ENCODE measurements at regions not wholly inside any gene's neighbourhood (a gene's known extent, or its start where the extent isn't known, plus 50 kb on each side); places are given as distances from the start of the nearest gene placed in this dataset.

GRCh38 chr21:22573834-22574233 lies 1575.6 kb downstream of the NCAM2 start:
- DNase-seq (ENCODE audit: low spot score), result no peak

- DNase-seq (ENCODE audit: low spot score), result peak; percentile 88
These were observed 1577.0 kb downstream of the NCAM2 start for GRCh38 chr21:22575165-22575584.

- no peak for DNase-seq (ENCODE audit: low spot score)
These were observed 1581.5 kb downstream of the NCAM2 start for GRCh38 chr21:22579741-22580140.

- DNase-seq (ENCODE audit: low spot score), result no peak
These were observed 1583.8 kb downstream of the NCAM2 start for GRCh38 chr21:22582026-22582425.

GRCh38 chr21:22584308-22584707 lies 1586.1 kb downstream of the NCAM2 start:
- DNase-seq (ENCODE audit: low spot score), result no peak

GRCh38 chr21:22585558-22585957 lies 1587.3 kb downstream of the NCAM2 start:
- DNase-seq (ENCODE audit: low spot score), result peak; percentile 65

- DNase-seq (ENCODE audit: low spot score), result no peak
These were observed 1599.5 kb downstream of the NCAM2 start for GRCh38 chr21:22597660-22598255.

- DNase-seq (ENCODE audit: low spot score), result no peak
These were observed 1611.6 kb downstream of the NCAM2 start for GRCh38 chr21:22609802-22610201.

- DNase-seq (ENCODE audit: low spot score), result no peak
These were observed 1629.7 kb downstream of the NCAM2 start for GRCh38 chr21:22627911-22628310.

- no peak for DNase-seq (ENCODE audit: low spot score)
These were observed 1632.8 kb downstream of the NCAM2 start for GRCh38 chr21:22630953-22631465.

- peak; percentile 28 for DNase-seq (ENCODE audit: low spot score)
These were observed 1634.0 kb downstream of the NCAM2 start for GRCh38 chr21:22632176-22632575.

- no peak for DNase-seq (ENCODE audit: low spot score)
These were observed 1651.0 kb downstream of the NCAM2 start for GRCh38 chr21:22649246-22649645.

GRCh38 chr21:22650226-22650625 lies 1652.0 kb downstream of the NCAM2 start:
- DNase-seq (ENCODE audit: low spot score), result no peak

- no peak for DNase-seq (ENCODE audit: low spot score)
These were observed 1659.6 kb downstream of the NCAM2 start for GRCh38 chr21:22657781-22658180.

- no peak for DNase-seq (ENCODE audit: low spot score)
These were observed 1671.9 kb downstream of the NCAM2 start for GRCh38 chr21:22670148-22670547.

GRCh38 chr21:22679207-22679606 lies 1681.0 kb downstream of the NCAM2 start:
- DNase-seq (ENCODE audit: low spot score), result no peak

- DNase-seq (ENCODE audit: low spot score), result no peak
These were observed 1693.4 kb downstream of the NCAM2 start for GRCh38 chr21:22691658-22692057.

- no peak for DNase-seq (ENCODE audit: low spot score)
These were observed 1705.3 kb downstream of the NCAM2 start for GRCh38 chr21:22703521-22703920.

- DNase-seq (ENCODE audit: low spot score), result peak; percentile 20
These were observed 1712.5 kb downstream of the NCAM2 start for GRCh38 chr21:22710721-22711120.

- peak; percentile 46 for DNase-seq (ENCODE audit: low spot score)
These were observed 1713.4 kb downstream of the NCAM2 start for GRCh38 chr21:22711636-22712035.

GRCh38 chr21:22725436-22725835 lies 1727.2 kb downstream of the NCAM2 start:
- no peak for DNase-seq (ENCODE audit: low spot score)

- DNase-seq (ENCODE audit: low spot score), result no peak
These were observed 1729.9 kb downstream of the NCAM2 start for GRCh38 chr21:22728091-22728490.

GRCh38 chr21:22743085-22743484 lies 1744.9 kb downstream of the NCAM2 start:
- DNase-seq (ENCODE audit: low spot score), result no peak

- no peak for DNase-seq (ENCODE audit: low spot score)
These were observed 1756.5 kb downstream of the NCAM2 start for GRCh38 chr21:22754746-22755145.

All from NAMALWA (cell line).